ENCODE measurements at regions not wholly inside any gene's neighbourhood (a gene's known extent, or its start where the extent isn't known, plus 50 kb on each side); places are given as distances from the start of the nearest gene placed in this dataset.
"Not testable (repeated sequence)": the region's sequence is repeated elsewhere in the genome, so short reads cannot be mapped to it uniquely, and the experiment has no call there.

- no peak for DNase-seq
These were observed 76.1 kb downstream of the C9orf50 start for GRCh38 chr9:129544761-129545160.

GRCh38 chr9:129542741-129543140, 78.2 kb downstream of the C9orf50 start:
- DNase-seq, result no peak

- no peak for DNase-seq
These were observed 79.6 kb downstream of the C9orf50 start for GRCh38 chr9:129541270-129541669.

GRCh38 chr9:129539446-129539845, 81.5 kb downstream of the C9orf50 start:
- no peak for DNase-seq

- DNase-seq, result not testable (repeated sequence)
These were observed 89.0 kb downstream of the C9orf50 start for GRCh38 chr9:129531860-129532402.

GRCh38 chr9:129527955-129528354, 92.9 kb downstream of the C9orf50 start:
- DNase-seq, result not testable (repeated sequence)

GRCh38 chr9:129525656-129526196, 95.2 kb downstream of the C9orf50 start:
- no peak for DNase-seq

- DNase-seq, result no peak
These were observed 96.2 kb downstream of the C9orf50 start for GRCh38 chr9:129524582-129525270.

- no peak for DNase-seq
These were observed 96.8 kb downstream of the C9orf50 start for GRCh38 chr9:129523943-129524581.

- DNase-seq, result no peak
These were observed 98.5 kb downstream of the C9orf50 start for GRCh38 chr9:129522351-129522750.

GRCh38 chr9:129520082-129520481, 100.8 kb downstream of the C9orf50 start:
- no peak for DNase-seq

GRCh38 chr9:129518074-129518473, 102.8 kb downstream of the C9orf50 start:
- DNase-seq, result no peak

GRCh38 chr9:129517006-129517405, 103.9 kb downstream of the C9orf50 start:
- DNase-seq, result no peak

GRCh38 chr9:129514891-129515290, 106.0 kb downstream of the C9orf50 start:
- DNase-seq, result no peak

- no peak for DNase-seq
These were observed 106.4 kb downstream of the C9orf50 start for GRCh38 chr9:129514497-129514867.

GRCh38 chr9:129513856-129514496, 106.9 kb downstream of the C9orf50 start:
- DNase-seq, result no peak

- DNase-seq, result no peak
These were observed 107.6 kb downstream of the C9orf50 start for GRCh38 chr9:129513282-129513681.

- no peak for DNase-seq
These were observed 109.5 kb downstream of the C9orf50 start for GRCh38 chr9:129511285-129511900.

- no peak for DNase-seq
These were observed 111.4 kb downstream of the C9orf50 start for GRCh38 chr9:129509533-129509928.

- DNase-seq, result no peak
These were observed 113.1 kb downstream of the C9orf50 start for GRCh38 chr9:129507805-129508204.

GRCh38 chr9:129506892-129507291, 114.0 kb downstream of the C9orf50 start:
- no peak for DNase-seq

GRCh38 chr9:129506041-129506440, 114.9 kb downstream of the C9orf50 start:
- DNase-seq, result no peak

GRCh38 chr9:129505270-129505902, 115.5 kb downstream of the C9orf50 start:
- no peak for DNase-seq
